ENCODE measurements at regions not wholly inside any gene's neighbourhood (a gene's known extent, or its start where the extent isn't known, plus 50 kb on each side); places are given as distances from the start of the nearest gene placed in this dataset.

- Histone ChIP-seq H3K23ac (ENCODE audit: low read length in 2 of 2) (no peak overlapping the region), H3K27ac (ENCODE audit: low read length, poor library complexity, severe bottlenecking) (no peak overlapping the region), H3K4me3 (ENCODE audit: insufficient read depth in 1 of 2, low read depth in 1 of 2, low read length in 2 of 2) (no peak overlapping the region), H3K27me3 (ENCODE audit: control insufficient read depth in 1 of 2, insufficient read depth in 1 of 2, low read length in 2 of 2) (no peaks in the 10 kb centered on the region), H4K91ac (ENCODE audit: low read length) (no peak overlapping the region), H3K14ac (ENCODE audit: low read length in 2 of 2) (no peak overlapping the region), H3K18ac (ENCODE audit: low read depth in 1 of 2, low read length in 2 of 2) (no peak overlapping the region), H3K9me3 (ENCODE audit: control insufficient read depth, low read length) (no peaks in the 10 kb centered on the region), H3K9ac (ENCODE audit: low read length) (no peak overlapping the region), H4K8ac (ENCODE audit: low read length) (no peak overlapping the region), H3K4ac (ENCODE audit: low read depth in 1 of 2, low read length in 2 of 2) (peak overlapping the region in 1 of 2 experiments; percentile 24), H2BK12ac (ENCODE audit: low read length in 2 of 2) (peak overlapping the region in 1 of 2 experiments; percentile 18), H2AFZ (ENCODE audit: low read depth, low read length) (no peak overlapping the region), H3K4me2 (ENCODE audit: low read length, poor library complexity, severe bottlenecking) (no peak overlapping the region), H2BK15ac (ENCODE audit: low read depth, poor library complexity, severe bottlenecking) (no peak overlapping the region), H2BK5ac (ENCODE audit: low read depth, low read length, poor library complexity, severe bottlenecking) (no peak overlapping the region), H2AK5ac (ENCODE audit: low read length, severe bottlenecking) (no peak overlapping the region), H2BK120ac (ENCODE audit: low read depth, low read length) (no peak overlapping the region), H3K36me3 (ENCODE audit: control insufficient read depth in 1 of 2, insufficient read depth in 2 of 2, low read depth in 1 of 2, low read length in 2 of 2) (peaks cover 0 to 15% of the 10 kb centered on the region in 2 experiments), H3K4me1 (ENCODE audit: control insufficient read depth, insufficient read depth, low read depth, low read length) (peaks cover 4% of the 10 kb centered on the region), H3K79me1 (replicated peaks; ENCODE audit: low read length, poor library complexity, severe bottlenecking) (peaks cover 2% of the 10 kb centered on the region)
- WGBS = 86% methylated on average over 2 of the region's 2 CpGs
- no peak for DNase-seq
Observed at GRCh38 chr1:198829356-198829755, 190.5 kb downstream of the PTPRC start.

- no CpG with 5 or more reads among the region's 1 CpG for WGBS
- H2BK12ac ChIP-seq (ENCODE audit: low read length in 2 of 2) = peak overlapping the region; percentile 14 to 18
- no peak overlapping the region for H3K4me3 ChIP-seq (ENCODE audit: insufficient read depth in 1 of 2, low read depth in 1 of 2, low read length in 2 of 2)
- H3K4ac ChIP-seq (ENCODE audit: low read depth in 1 of 2, low read length in 2 of 2) = peak overlapping the region in 1 of 2 experiments; percentile 24
- no peak overlapping the region for H4K91ac ChIP-seq (ENCODE audit: low read length)
- H3K4me2 ChIP-seq (ENCODE audit: low read length, poor library complexity, severe bottlenecking) = no peak overlapping the region
- peak overlapping the region; percentile 36 for H4K8ac ChIP-seq (ENCODE audit: low read length)
- H3K27me3 ChIP-seq (ENCODE audit: control insufficient read depth in 1 of 2, insufficient read depth in 1 of 2, low read length in 2 of 2) = no peaks in the 10 kb centered on the region
- peaks cover 2% of the 10 kb centered on the region for H3K79me1 ChIP-seq (replicated peaks; ENCODE audit: low read length, poor library complexity, severe bottlenecking)
- H3K9me3 ChIP-seq (ENCODE audit: control insufficient read depth, low read length) = no peaks in the 10 kb centered on the region
- no peak overlapping the region for H2BK5ac ChIP-seq (ENCODE audit: low read depth, low read length, poor library complexity, severe bottlenecking)
- DNase-seq = peak; percentile 34
- H3K27ac ChIP-seq (ENCODE audit: low read length, poor library complexity, severe bottlenecking) = no peak overlapping the region
- H3K36me3 ChIP-seq (ENCODE audit: control insufficient read depth in 1 of 2, insufficient read depth in 2 of 2, low read depth in 1 of 2, low read length in 2 of 2) = peaks cover 0 to 15% of the 10 kb centered on the region in 2 experiments
- no peak overlapping the region for H3K23ac ChIP-seq (ENCODE audit: low read length in 2 of 2)
- no peak overlapping the region for H2BK120ac ChIP-seq (ENCODE audit: low read depth, low read length)
- H3K4me1 ChIP-seq (ENCODE audit: control insufficient read depth, insufficient read depth, low read depth, low read length) = peaks cover 4% of the 10 kb centered on the region
- no peak overlapping the region for H2AK5ac ChIP-seq (ENCODE audit: low read length, severe bottlenecking)
- H3K18ac ChIP-seq (ENCODE audit: low read depth in 1 of 2, low read length in 2 of 2) = no peak overlapping the region
- H2BK15ac ChIP-seq (ENCODE audit: low read depth, poor library complexity, severe bottlenecking) = no peak overlapping the region
- H3K14ac ChIP-seq (ENCODE audit: low read length in 2 of 2) = no peak overlapping the region
- H3K9ac ChIP-seq (ENCODE audit: low read length) = no peak overlapping the region
- H2AFZ ChIP-seq (ENCODE audit: low read depth, low read length) = no peak overlapping the region
Observed at GRCh38 chr1:198829944-198830343, 191.1 kb downstream of the PTPRC start.

- Histone ChIP-seq H2AFZ (ENCODE audit: low read depth, low read length) (no peak overlapping the region), H3K27me3 (ENCODE audit: control insufficient read depth in 1 of 2, insufficient read depth in 1 of 2, low read length in 2 of 2) (no peaks in the 10 kb centered on the region), H2BK120ac (ENCODE audit: low read depth, low read length) (no peak overlapping the region), H3K4me1 (ENCODE audit: control insufficient read depth, insufficient read depth, low read depth, low read length) (peaks cover 4% of the 10 kb centered on the region), H3K9ac (ENCODE audit: low read length) (no peak overlapping the region), H3K14ac (ENCODE audit: low read length in 2 of 2) (peak overlapping the region in 1 of 2 experiments; percentile 61), H3K4ac (ENCODE audit: low read depth in 1 of 2, low read length in 2 of 2) (no peak overlapping the region), H3K4me3 (ENCODE audit: insufficient read depth in 1 of 2, low read depth in 1 of 2, low read length in 2 of 2) (no peak overlapping the region), H2AK5ac (ENCODE audit: low read length, severe bottlenecking) (no peak overlapping the region), H2BK12ac (ENCODE audit: low read length in 2 of 2) (peak overlapping the region; percentile 14 to 15), H2BK15ac (ENCODE audit: low read depth, poor library complexity, severe bottlenecking) (no peak overlapping the region), H3K18ac (ENCODE audit: low read depth in 1 of 2, low read length in 2 of 2) (no peak overlapping the region), H3K27ac (ENCODE audit: low read length, poor library complexity, severe bottlenecking) (no peak overlapping the region), H2BK5ac (ENCODE audit: low read depth, low read length, poor library complexity, severe bottlenecking) (no peak overlapping the region), H3K23ac (ENCODE audit: low read length in 2 of 2) (no peak overlapping the region), H4K8ac (ENCODE audit: low read length) (no peak overlapping the region), H4K91ac (ENCODE audit: low read length) (no peak overlapping the region), H3K9me3 (ENCODE audit: control insufficient read depth, low read length) (no peaks in the 10 kb centered on the region), H3K79me1 (replicated peaks; ENCODE audit: low read length, poor library complexity, severe bottlenecking) (peaks cover 2% of the 10 kb centered on the region), H3K4me2 (ENCODE audit: low read length, poor library complexity, severe bottlenecking) (no peak overlapping the region), H3K36me3 (ENCODE audit: control insufficient read depth in 1 of 2, insufficient read depth in 2 of 2, low read depth in 1 of 2, low read length in 2 of 2) (peaks cover 0 to 15% of the 10 kb centered on the region in 2 experiments)
- WGBS = 94% methylated on average over 4 of the region's 6 CpGs
- DNase-seq = no peak
Observed at GRCh38 chr1:198830412-198830811, 191.6 kb downstream of the PTPRC start.

- Histone ChIP-seq H3K4me2 (ENCODE audit: low read length, poor library complexity, severe bottlenecking) (no peak overlapping the region), H3K14ac (ENCODE audit: low read length in 2 of 2) (no peak overlapping the region), H2BK15ac (ENCODE audit: low read depth, poor library complexity, severe bottlenecking) (no peak overlapping the region), H4K8ac (ENCODE audit: low read length) (no peak overlapping the region), H3K23ac (ENCODE audit: low read length in 2 of 2) (no peak overlapping the region), H3K4me1 (ENCODE audit: control insufficient read depth, insufficient read depth, low read depth, low read length) (peaks cover 5% of the 10 kb centered on the region), H2BK12ac (ENCODE audit: low read length in 2 of 2) (no peak overlapping the region), H3K4ac (ENCODE audit: low read depth in 1 of 2, low read length in 2 of 2) (no peak overlapping the region), H3K27me3 (ENCODE audit: control insufficient read depth in 1 of 2, insufficient read depth in 1 of 2, low read length in 2 of 2) (no peaks in the 10 kb centered on the region), H2BK5ac (ENCODE audit: low read depth, low read length, poor library complexity, severe bottlenecking) (no peak overlapping the region), H2AFZ (ENCODE audit: low read depth, low read length) (no peak overlapping the region), H3K79me1 (replicated peaks; ENCODE audit: low read length, poor library complexity, severe bottlenecking) (peaks cover 3% of the 10 kb centered on the region), H2BK120ac (ENCODE audit: low read depth, low read length) (no peak overlapping the region), H3K27ac (ENCODE audit: low read length, poor library complexity, severe bottlenecking) (no peak overlapping the region), H3K9me3 (ENCODE audit: control insufficient read depth, low read length) (no peaks in the 10 kb centered on the region), H2AK5ac (ENCODE audit: low read length, severe bottlenecking) (no peak overlapping the region), H3K36me3 (ENCODE audit: control insufficient read depth in 1 of 2, insufficient read depth in 2 of 2, low read depth in 1 of 2, low read length in 2 of 2) (peaks cover 0 to 6% of the 10 kb centered on the region in 2 experiments), H3K4me3 (ENCODE audit: insufficient read depth in 1 of 2, low read depth in 1 of 2, low read length in 2 of 2) (no peak overlapping the region), H4K91ac (ENCODE audit: low read length) (no peak overlapping the region), H3K9ac (ENCODE audit: low read length) (no peak overlapping the region), H3K18ac (ENCODE audit: low read depth in 1 of 2, low read length in 2 of 2) (no peak overlapping the region)
- 98% methylated on average over 5 of the region's 6 CpGs for WGBS
- no peak for DNase-seq
Observed at GRCh38 chr1:198833706-198834503, 195.1 kb downstream of the PTPRC start.

Measured in mesenchymal stem cell (in vitro differentiated cells and primary cell).